K562 (cell line): ENCODE measurements at regions not wholly inside any gene's neighbourhood (a gene's known extent, or its start where the extent isn't known, plus 50 kb on each side); places are given as distances from the start of the nearest gene placed in this dataset.
A peak's percentile ranks its signal among the peaks of the same experiment; 100 is the strongest.

Experiments
- AFF1 ChIP-seq, 2 experiments: fragments of 450-650 bp; IDR thresholded peaks; 2 replicates each; pipeline ENCODE4 v1.6.1; 2018; ENCODE audit warnings: mild to moderate bottlenecking in 2 of 2, low read depth in 1 of 2; ENCODE audit not compliant: partially characterized antibody in 2 of 2
- CHD7 ChIP-seq: fragments of 200-600 bp; sonication (generic); IDR thresholded peaks from one replicate; pipeline ENCODE4 v1.6.1; 2012; ENCODE audit warnings: mild to moderate bottlenecking, low read depth, low read length, inconsistent platforms
- ETV6 ChIP-seq, 3 experiments: fragments of 150-350 bp in 1 of 3; sonication (generic) in 1 of 3; formaldehyde crosslinking in 1 of 3; IDR thresholded peaks; 2 replicates each; pipeline versions ENCODE4 v1.6.1 to v1.8.0; 2014 to 2022; ENCODE audit warnings: borderline replicate concordance in 2 of 3, low read depth in 2 of 3, antibody characterized with exemption in 1 of 3, low read length in 1 of 3, mild to moderate bottlenecking in 1 of 3, missing genetic modification reagents in 1 of 3
- JUN ChIP-seq, 2 experiments: sonication (generic) in 1 of 2; formaldehyde crosslinking in 1 of 2; IDR thresholded peaks; 2 replicates each; pipeline versions ENCODE4 v1.6.1 to v1.8.0; 2012 to 2022; ENCODE audit warnings: borderline replicate concordance in 2 of 2, mild to moderate bottlenecking in 2 of 2, improper control_type of control experiment in 1 of 2, low read depth in 1 of 2, low read length in 1 of 2, missing genetic modification reagents in 1 of 2
- SMARCA5 ChIP-seq: fragments of 450-650 bp; IDR thresholded peaks from 2 replicates; pipeline ENCODE4 v1.6.1; 2016
- SMARCC2 ChIP-seq: fragments of 450-650 bp; IDR thresholded peaks from 2 replicates; pipeline ENCODE4 v1.6.1; 2017; ENCODE audit warnings: antibody characterized with exemption, moderate library complexity, mild to moderate bottlenecking, low read depth
- ZNF184 ChIP-seq: sonication (generic); formaldehyde crosslinking; IDR thresholded peaks from 2 replicates; pipeline ENCODE4 v1.5.0; 2020; ENCODE audit warnings: missing genetic modification reagents
- ZNF253 ChIP-seq: fragments of 250-450 bp; sonication (Bioruptor Pico); conservative IDR thresholded peaks from 2 replicates; pipeline ENCODE4 v1.6.1; 2021; ENCODE audit warnings: mild to moderate bottlenecking
- ZNF431 ChIP-seq: sonication (generic); formaldehyde crosslinking; IDR thresholded peaks from 2 replicates; pipeline ENCODE4 v1.8.0; 2022; ENCODE audit warnings: mild to moderate bottlenecking, missing genetic modification reagents
- ZNF75A ChIP-seq: fragments of 450-650 bp; formaldehyde crosslinking; IDR thresholded peaks from 2 replicates; pipeline ENCODE4 v1.4.0; 2020; ENCODE audit warnings: mild to moderate bottlenecking

GRCh38 chr4:174423257-174423944 lies 98.9 kb downstream of the HPGD start (continued):
- TF ChIP-seq CHD7 (no peak), JUN (IDR thresholded peaks at IDR 0.05; ENCODE audit: borderline replicate concordance, low read depth, low read length) (no peak), JUN (CRISPR knock-in tag; IDR thresholded peaks at IDR 0.05; ENCODE audit: borderline replicate concordance) (no peak), ZNF431 (CRISPR knock-in tag) (no peak), AFF1 (IDR thresholded peaks at IDR 0.05; ENCODE audit: low read depth in 1 of 2, partially characterized antibody in 2 of 2) (peak in 1 of 2 experiments; percentile 73), ZNF184 (CRISPR knock-in tag) (no peak), ZNF253 (CRISPR knock-in tag) (no peak), ZNF75A (no peak), SMARCA5 (no peak), SMARCC2 (0 out of 2 replicates have a peak, but pooled peaks have one; percentile 37), ETV6 (IDR thresholded peaks at IDR 0.05; ENCODE audit: borderline replicate concordance in 1 of 2, low read depth in 2 of 2, low read length in 1 of 2) (no peak), ETV6 (CRISPR knock-in tag; IDR thresholded peaks at IDR 0.05; ENCODE audit: borderline replicate concordance) (no peak)
